Pancreas (tissue), 10 donors: ENCODE measurements at regions not wholly inside any gene's neighbourhood (a gene's known extent, or its start where the extent isn't known, plus 50 kb on each side); places are given as distances from the start of the nearest gene placed in this dataset.
A peak's percentile ranks its signal among the peaks of the same experiment; 100 is the strongest.

Experiments used
- ATAC-seq, 4 donors: fragments of 200-7000 bp; cut with Tn5 transposase; one replicate each; pipeline versions ENCODE4 v1.8.0 to v1.9.1; 2020; ENCODE audit warnings: mild to moderate bottlenecking in 4 of 4, moderate library complexity in 4 of 4
- DNase-seq, 6 donors: peaks; one replicate each; pipeline ENCODE4 v3.0.0-alpha.2; 2020
- FAIRE-seq: peaks from 2 replicates; lab custom pipeline; 2012; peaks lifted over from hg19 to GRCh38; lab: Jason Lieb, UNC
- H3K27ac ChIP-seq, 4 donors: fragments of 200-600 bp; sonication (generic); 1 replicate in 3 of 4; 2 replicates in 1 of 4; pipeline versions ENCODE4 v1.5.0 to v1.8.0; 2020
- H3K27me3 ChIP-seq, 4 donors: fragments of 200-600 bp; one replicate each; pipeline ENCODE4 v1.8.0; 2021
- H3K36me3 ChIP-seq, 3 donors: fragments of 200-600 bp; sonication (generic) in 1 of 3; one replicate each; pipeline versions ENCODE4 v1.5.0 to v1.8.0; 2020 to 2021
- H3K4me1 ChIP-seq, 3 donors: fragments of 200-600 bp; one replicate each; pipeline ENCODE4 v1.8.0; 2021
- H3K4me3 ChIP-seq, 4 donors: fragments of 200-600 bp; sonication (generic) in 2 of 4; one replicate each; pipeline versions ENCODE4 v1.5.0 to v1.8.0; 2020 to 2021
- H3K9me3 ChIP-seq, 4 donors: fragments of 200-600 bp; one replicate each; pipeline ENCODE4 v1.8.0; 2021
- CTCF ChIP-seq, 4 donors: fragments of 200-600 bp; sonication (generic) in 3 of 4; IDR thresholded peaks; one replicate each; pipeline versions ENCODE4 v1.5.0 to v1.8.0; 2021; ENCODE audit warnings: antibody characterized with exemption in 4 of 4
- WGBS, 2 donors: extraction: QIAGEN DNeasy Blood & Tissue Kit; methylation state at CpG; one replicate each; pipeline ENCODE4 v1.1.7; 2013; 5-methylcytosine and 5-hydroxymethylcytosine counted together
- intact Hi-C, 3 donors: fragments of 100-400 bp; cut with DNase I; formaldehyde crosslinking; loops; one replicate each; pipeline versions ENCODE4 v1.11.1 to v1.14.2; 2022
- donor health status: healthy with polysubstance abuse.
- donor health status: DM: no; HTN: no; CAD: no; lungs with moderate emphysema.
- donor health status: DM: no; HTN: no; CAD: no.
- donor health status: control.
- donor health status: control.
- donor health status: Bipolar disorder and iron deficiency.
- donor health status: DM: yes; HTN: yes; CAD: no.
- donor health status: DM: no; HTN: no; CAD: no.
- donor health status: DM: no; HTN: no; CAD: no.
- donor health status: DM: yes; HTN: yes; CAD: no.

DNA sequence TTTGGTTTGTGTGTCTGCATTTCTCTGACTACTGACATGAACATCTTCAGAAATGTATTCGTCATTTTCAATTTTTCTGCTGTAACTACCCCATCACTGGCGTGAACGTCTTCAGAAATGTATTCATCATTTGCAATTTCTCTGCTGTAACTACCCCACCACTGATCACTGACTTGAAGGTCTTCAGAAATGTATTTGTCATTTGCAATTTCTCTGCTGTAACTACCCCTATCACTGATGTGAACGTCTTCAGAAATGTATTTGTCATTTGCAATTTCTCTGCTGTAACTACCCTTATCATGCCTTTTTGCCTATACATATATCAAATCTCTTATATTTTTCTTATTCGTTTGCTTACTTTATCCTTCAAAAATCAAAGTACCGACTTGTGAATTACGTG lies 274.0 kb downstream of the EFNB2 start:
- intact Hi-C loops, result no loop called here
- 69 to 76% methylated on average over 7 of the region's 7 CpGs for WGBS, 2 donors
- Histone ChIP-seq H3K4me3 (no peak overlapping the region), H3K27ac (no peak overlapping the region), H3K9me3 (no peaks in the 10 kb centered on the region), H3K4me1 (no peaks in the 10 kb centered on the region), H3K27me3 (no peaks in the 10 kb centered on the region), H3K36me3 (no peaks in the 10 kb centered on the region)
- FAIRE-seq (no peak), ATAC-seq (no peak), DNase-seq (no peak)
- no peak for TF ChIP-seq CTCF (IDR thresholded peaks at IDR 0.05)

GRCh38 chr13:106260352-106260751 lies 275.1 kb downstream of the EFNB2 start:
- no peak for TF ChIP-seq CTCF (IDR thresholded peaks at IDR 0.05)
- ATAC-seq, result no peak
- 91 to 96% methylated on average over 20 of the region's 20 CpGs for WGBS, 2 donors
- intact Hi-C loops, result no loop called here
- no peaks in the 10 kb centered on the region for H3K9me3 ChIP-seq
- H3K27ac ChIP-seq, result no peak overlapping the region
- DNase-seq, result peak in 1 of 6 donors; percentile 46
- no peak overlapping the region for H3K4me3 ChIP-seq
- no peaks in the 10 kb centered on the region for H3K36me3 ChIP-seq
- no peaks in the 10 kb centered on the region for H3K27me3 ChIP-seq
- no peak for FAIRE-seq
- no peaks in the 10 kb centered on the region for H3K4me1 ChIP-seq

- no peak for TF ChIP-seq CTCF (IDR thresholded peaks at IDR 0.05)
- Histone ChIP-seq H3K9me3 (no peaks in the 10 kb centered on the region), H3K27me3 (no peaks in the 10 kb centered on the region), H3K36me3 (no peaks in the 10 kb centered on the region), H3K4me1 (no peaks in the 10 kb centered on the region), H3K4me3 (no peak overlapping the region), H3K27ac (no peak overlapping the region)
- DNase-seq (no peak), FAIRE-seq (no peak), ATAC-seq (no peak)
- 86 to 91% methylated on average over 19 of the region's 19 CpGs for WGBS, 2 donors
- intact Hi-C loops, result no loop called here
Measured at GRCh38 chr13:106259928-106260327, 275.5 kb downstream of the EFNB2 start.

DNA sequence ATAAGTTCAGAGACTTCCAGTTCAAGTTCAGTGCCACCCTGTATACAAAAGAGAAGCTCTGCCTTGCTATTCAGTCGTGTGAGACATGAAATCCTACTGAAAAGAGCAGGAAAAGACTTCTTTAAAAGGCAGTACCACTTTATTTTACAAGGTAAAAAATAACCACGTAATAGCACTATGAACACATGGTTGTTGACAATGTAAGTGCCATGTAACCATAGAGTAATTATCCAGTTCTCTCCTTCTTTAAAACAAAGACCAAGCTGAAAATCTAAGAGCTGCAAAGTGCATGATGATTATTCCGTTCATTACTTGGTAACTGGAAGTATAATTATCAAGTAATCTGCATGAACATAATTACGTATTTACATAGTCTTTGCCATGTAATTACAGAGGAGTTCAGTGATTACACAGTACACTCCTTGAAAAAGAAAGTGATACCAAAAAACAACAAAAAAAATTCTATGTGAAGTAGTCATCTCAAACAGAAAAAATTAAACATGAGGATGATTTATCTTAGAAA lies 288.7 kb downstream of the EFNB2 start:
- no peak for TF ChIP-seq CTCF (IDR thresholded peaks at IDR 0.05)
- DNase-seq, result no peak
- no peak for FAIRE-seq
- WGBS, 2 donors, result 40 to 50% methylated on average over 4 of the region's 4 CpGs
- no peak overlapping the region for H3K27ac ChIP-seq
- ATAC-seq, result no peak
- no peaks in the 10 kb centered on the region for H3K36me3 ChIP-seq
- no peaks in the 10 kb centered on the region for H3K4me1 ChIP-seq
- no peaks in the 10 kb centered on the region for H3K9me3 ChIP-seq
- H3K4me3 ChIP-seq, result no peak overlapping the region
- intact Hi-C loops, result no loop called here
- H3K27me3 ChIP-seq, result no peaks in the 10 kb centered on the region

GRCh38 chr13:106246242-106246641 lies 289.2 kb downstream of the EFNB2 start:
- 54 to 57% methylated on average over 3 of the region's 3 CpGs for WGBS, 2 donors
- H3K36me3 ChIP-seq, result no peaks in the 10 kb centered on the region
- FAIRE-seq (no peak), ATAC-seq (no peak), DNase-seq (no peak)
- intact Hi-C loops, result no loop called here
- no peak for TF ChIP-seq CTCF (IDR thresholded peaks at IDR 0.05)
- H3K4me3 ChIP-seq, result no peak overlapping the region
- H3K9me3 ChIP-seq, result no peaks in the 10 kb centered on the region
- H3K4me1 ChIP-seq, result no peaks in the 10 kb centered on the region
- no peak overlapping the region for H3K27ac ChIP-seq
- H3K27me3 ChIP-seq, result no peaks in the 10 kb centered on the region
